NB4 (cell line): ENCODE measurements at regions not wholly inside any gene's neighbourhood (a gene's known extent, or its start where the extent isn't known, plus 50 kb on each side); places are given as distances from the start of the nearest gene placed in this dataset.

Experiments
- DNase-seq: peaks from one replicate; pipeline ENCODE4 v3.0.0; 2010; ENCODE audit warnings: low read depth
- H3K4me3 ChIP-seq: one replicate; pipeline ENCODE4 v1.5.1; 2011; ENCODE audit warnings: mild to moderate bottlenecking, low read depth, low read length, moderate library complexity
- MYC ChIP-seq: IDR thresholded peaks from 2 replicates; pipeline ENCODE4 v1.6.1; 2011; ENCODE audit warnings: low read depth, low read length
- POLR2A ChIP-seq: IDR thresholded peaks from 2 replicates; pipeline ENCODE4 v1.6.1; 2011; ENCODE audit warnings: mild to moderate bottlenecking; ENCODE audit not compliant: insufficient read length; ENCODE audit errors: extremely low read depth
- TF ChIP-seq, protein P1 (sequence below): IDR thresholded peaks from one replicate; pipeline ENCODE4 v1.5.1; 2012; ENCODE audit warnings: low read depth, low read length
- TF ChIP-seq, protein P2 (sequence below): IDR thresholded peaks from 2 replicates; pipeline ENCODE4 v1.6.1; 2011; ENCODE audit warnings: low read depth, low read length

DNA sequence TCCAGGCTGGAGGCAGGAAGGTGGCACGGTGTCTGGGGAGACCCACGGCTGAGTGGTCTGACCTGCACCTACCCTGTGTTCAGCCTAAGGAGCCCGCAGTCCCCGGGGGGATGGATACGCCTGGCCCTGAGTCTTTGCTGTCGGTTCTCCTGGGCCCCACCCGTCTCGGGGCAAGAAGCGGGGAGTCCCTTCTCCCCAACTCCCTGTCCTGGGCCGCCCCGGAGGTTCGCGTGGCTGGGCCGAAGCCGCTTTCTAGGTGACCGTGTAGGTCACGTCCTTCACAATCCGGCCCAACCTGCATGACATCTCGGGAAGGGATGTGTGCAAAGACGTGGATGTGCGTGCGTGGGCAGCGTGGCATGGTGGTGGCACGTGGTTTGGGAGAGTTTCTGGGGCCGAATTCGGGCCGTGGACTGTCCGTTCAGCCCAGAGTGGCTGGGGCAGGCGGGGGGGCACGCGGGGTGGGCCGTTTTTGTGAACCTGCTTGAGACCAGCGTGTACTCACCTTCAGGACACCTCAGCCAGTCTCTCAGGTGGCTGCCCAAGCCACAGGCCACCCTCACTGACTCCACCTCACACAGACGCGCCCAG, 103.3 kb downstream of the PTPRS start:
- no peak for DNase-seq
- no peak overlapping the region for H3K4me3 ChIP-seq
- TF ChIP-seq POLR2A (no peak), MYC (no peak)
- TF ChIP-seq, protein P1, sequence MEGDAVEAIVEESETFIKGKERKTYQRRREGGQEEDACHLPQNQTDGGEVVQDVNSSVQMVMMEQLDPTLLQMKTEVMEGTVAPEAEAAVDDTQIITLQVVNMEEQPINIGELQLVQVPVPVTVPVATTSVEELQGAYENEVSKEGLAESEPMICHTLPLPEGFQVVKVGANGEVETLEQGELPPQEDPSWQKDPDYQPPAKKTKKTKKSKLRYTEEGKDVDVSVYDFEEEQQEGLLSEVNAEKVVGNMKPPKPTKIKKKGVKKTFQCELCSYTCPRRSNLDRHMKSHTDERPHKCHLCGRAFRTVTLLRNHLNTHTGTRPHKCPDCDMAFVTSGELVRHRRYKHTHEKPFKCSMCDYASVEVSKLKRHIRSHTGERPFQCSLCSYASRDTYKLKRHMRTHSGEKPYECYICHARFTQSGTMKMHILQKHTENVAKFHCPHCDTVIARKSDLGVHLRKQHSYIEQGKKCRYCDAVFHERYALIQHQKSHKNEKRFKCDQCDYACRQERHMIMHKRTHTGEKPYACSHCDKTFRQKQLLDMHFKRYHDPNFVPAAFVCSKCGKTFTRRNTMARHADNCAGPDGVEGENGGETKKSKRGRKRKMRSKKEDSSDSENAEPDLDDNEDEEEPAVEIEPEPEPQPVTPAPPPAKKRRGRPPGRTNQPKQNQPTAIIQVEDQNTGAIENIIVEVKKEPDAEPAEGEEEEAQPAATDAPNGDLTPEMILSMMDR = no peak
- TF ChIP-seq, protein P2, sequence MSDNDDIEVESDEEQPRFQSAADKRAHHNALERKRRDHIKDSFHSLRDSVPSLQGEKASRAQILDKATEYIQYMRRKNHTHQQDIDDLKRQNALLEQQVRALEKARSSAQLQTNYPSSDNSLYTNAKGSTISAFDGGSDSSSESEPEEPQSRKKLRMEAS = no peak

DNA sequence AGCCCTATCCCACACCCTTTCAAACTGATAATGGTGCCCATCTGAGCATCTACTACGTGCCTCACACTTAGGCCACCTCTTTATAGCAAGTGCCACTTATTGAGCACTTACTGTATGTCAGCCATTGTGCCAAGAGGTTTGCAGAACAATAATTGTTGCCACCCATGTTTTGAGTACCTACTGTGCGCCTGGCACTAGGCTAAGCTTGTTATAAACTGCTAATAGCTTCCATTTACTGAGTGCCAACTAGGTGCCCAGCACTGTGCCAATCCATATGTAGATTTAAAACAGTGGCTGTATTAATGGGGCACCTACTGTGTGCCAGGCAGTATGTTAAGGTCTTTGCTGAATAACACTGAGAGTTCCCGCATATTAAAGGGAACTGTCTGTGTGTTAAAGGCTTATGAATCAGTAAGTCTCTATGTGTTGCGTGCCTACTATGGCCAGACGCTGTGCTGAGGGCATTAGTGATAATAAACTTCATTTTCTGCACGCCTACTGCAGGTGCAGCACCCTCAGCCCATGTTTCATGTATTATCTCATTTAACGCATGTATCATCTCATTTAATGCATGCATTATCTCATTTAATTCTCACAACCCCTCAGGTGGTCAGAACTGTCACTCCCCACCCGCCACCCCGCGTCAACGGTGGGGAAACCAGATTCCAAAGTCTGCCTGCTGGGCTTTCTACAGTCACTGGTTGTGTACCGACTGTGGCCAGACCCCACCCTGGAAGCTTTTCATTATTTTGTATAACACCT, 105.0 kb downstream of the PTPRS start:
- DNase-seq = no peak
- TF ChIP-seq MYC (no peak), POLR2A (no peak)
- TF ChIP-seq, protein P1 = no peak
- TF ChIP-seq, protein P2 = no peak
- H3K4me3 ChIP-seq = no peak overlapping the region

DNA sequence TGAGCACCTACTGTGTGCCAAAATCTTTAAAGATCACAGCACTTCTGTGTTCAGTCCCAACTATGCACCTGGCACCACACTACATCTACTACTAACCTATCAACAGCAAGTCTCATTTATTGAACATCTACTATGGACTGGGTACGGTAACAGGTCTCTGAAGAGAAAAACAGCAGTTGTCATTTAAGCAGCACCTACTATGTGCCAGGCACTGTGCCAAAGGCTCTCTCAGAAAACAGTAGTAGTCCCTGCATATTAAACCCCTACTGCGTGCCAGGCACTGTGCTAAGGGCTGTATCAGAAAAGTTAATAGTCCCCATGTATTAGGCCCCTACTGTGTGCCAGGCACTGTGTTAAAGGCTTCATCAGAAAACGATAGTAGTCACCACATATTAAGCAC, 106.2 kb downstream of the PTPRS start:
- H3K4me3 ChIP-seq = no peak overlapping the region
- TF ChIP-seq POLR2A (no peak), MYC (no peak)
- TF ChIP-seq, protein P2 = no peak
- TF ChIP-seq, protein P1 = no peak
- DNase-seq = no peak

DNA sequence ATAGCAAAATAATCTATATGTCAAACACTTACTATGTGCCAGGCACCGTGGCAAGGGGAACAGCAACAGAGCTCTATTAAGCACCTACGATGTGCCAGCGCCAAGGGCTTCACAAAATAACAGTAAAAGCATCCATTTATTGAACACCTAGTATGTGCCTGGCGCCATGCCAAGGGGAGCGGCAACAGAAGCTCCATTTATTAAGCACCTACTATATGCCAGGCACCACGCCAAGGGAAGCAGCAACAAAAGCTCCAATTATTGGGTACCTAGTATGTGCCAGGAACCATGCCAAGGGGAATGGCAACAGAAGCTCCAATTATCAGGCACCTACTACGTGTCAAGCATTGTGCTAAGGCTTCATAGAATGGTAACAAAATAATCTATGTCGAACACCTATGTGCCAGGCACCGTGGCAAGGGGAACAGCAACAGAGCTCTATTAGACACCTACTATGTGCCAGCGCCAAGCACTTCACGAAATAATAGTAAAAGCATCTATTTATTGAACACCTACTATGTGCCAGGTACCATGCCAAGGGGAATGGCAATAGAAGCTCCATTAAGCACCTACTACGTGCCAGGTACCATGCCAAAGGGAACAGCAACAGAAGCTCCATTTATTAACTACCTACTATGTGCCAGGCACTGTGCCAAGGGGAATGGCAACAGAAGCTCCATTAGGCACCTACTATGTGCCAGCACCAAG, 107.7 kb downstream of the PTPRS start:
- TF ChIP-seq, protein P2 = no peak
- TF ChIP-seq, protein P1 = no peak
- no peak for TF ChIP-seq POLR2A
- TF ChIP-seq MYC = no peak
- DNase-seq = no peak
- H3K4me3 ChIP-seq = no peak overlapping the region

DNA sequence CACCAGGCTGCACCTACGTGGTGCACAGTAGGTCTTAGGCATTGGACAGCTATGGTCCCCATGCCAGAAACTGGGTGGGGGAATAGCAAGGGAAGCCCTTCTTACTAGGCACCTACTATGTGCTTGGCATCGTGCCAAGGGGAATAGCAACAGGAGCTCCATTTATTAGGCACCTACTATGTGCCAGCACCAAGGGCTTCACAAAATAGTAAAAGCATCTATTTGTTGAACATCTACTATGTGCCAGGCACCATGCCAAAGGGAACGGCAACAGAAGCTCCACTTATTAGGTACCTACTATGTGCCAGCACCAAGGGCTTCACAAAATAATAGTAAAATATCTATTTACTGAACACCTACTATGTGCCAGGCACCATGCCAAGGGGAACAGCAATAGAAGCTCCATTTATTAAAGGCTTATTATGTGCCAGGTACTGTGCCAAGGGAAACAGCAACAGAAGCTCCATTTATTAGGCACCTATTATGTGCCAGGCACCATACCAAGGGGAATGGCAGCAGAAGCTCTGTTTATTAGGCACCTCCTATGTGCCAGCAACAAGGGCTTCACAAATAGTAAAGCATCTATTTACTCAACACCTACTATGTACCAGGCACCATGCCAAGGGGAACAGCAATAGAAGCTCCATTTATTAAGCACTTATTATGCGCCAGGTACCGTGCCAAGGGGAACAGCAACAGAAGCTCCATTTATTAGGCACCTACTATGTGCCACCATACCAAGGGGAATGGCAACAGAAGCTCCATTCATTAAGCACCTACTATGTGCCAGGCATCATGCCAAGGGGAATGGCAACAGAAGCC, 108.5 kb downstream of the PTPRS start:
- no peak overlapping the region for H3K4me3 ChIP-seq
- TF ChIP-seq MYC = no peak
- TF ChIP-seq, protein P2 = no peak
- TF ChIP-seq, protein P1 = no peak
- TF ChIP-seq POLR2A = no peak
- DNase-seq = no peak
